Mesenchymal stem cell (in vitro differentiated cells and primary cell): ENCODE measurements at regions not wholly inside any gene's neighbourhood (a gene's known extent, or its start where the extent isn't known, plus 50 kb on each side); places are given as distances from the start of the nearest gene placed in this dataset.

Source experiments
- DNase-seq: peaks from one replicate; pipeline ENCODE4 v3.0.0-alpha.2; 2013
- H2AFZ ChIP-seq: one replicate; pipeline ENCODE4 v1.6.1; 2013; ENCODE audit warnings: low read depth, mild to moderate bottlenecking, control low read depth, inconsistent platforms, low read length, moderate library complexity
- H2AK5ac ChIP-seq: 2 replicates; pipeline ENCODE4 v1.6.1; 2013; ENCODE audit warnings: low read length, moderate library complexity, mild to moderate bottlenecking, inconsistent platforms; ENCODE audit not compliant: severe bottlenecking
- H2BK120ac ChIP-seq: one replicate; pipeline ENCODE4 v1.6.1; 2013; ENCODE audit warnings: low read depth, mild to moderate bottlenecking, inconsistent platforms, low read length, moderate library complexity
- H2BK12ac ChIP-seq, 2 experiments: one replicate each; pipeline ENCODE4 v1.6.1; 2013; ENCODE audit warnings: inconsistent platforms in 2 of 2, low read length in 2 of 2, mild to moderate bottlenecking in 2 of 2, moderate library complexity in 2 of 2, control low read depth in 1 of 2
- H2BK15ac ChIP-seq: one replicate; pipeline ENCODE4 v1.6.1; 2013; ENCODE audit warnings: mild to moderate bottlenecking, low read depth, inconsistent platforms; ENCODE audit not compliant: poor library complexity, severe bottlenecking
- H2BK5ac ChIP-seq: 2 replicates; pipeline ENCODE4 v1.6.1; 2013; ENCODE audit warnings: low read depth, mild to moderate bottlenecking, low read length, control low read depth, inconsistent platforms; ENCODE audit not compliant: poor library complexity, severe bottlenecking
- H3K14ac ChIP-seq, 2 experiments: one replicate each; pipeline ENCODE4 v1.6.1; 2013; ENCODE audit warnings: inconsistent platforms in 2 of 2, low read length in 2 of 2, control low read depth in 1 of 2, mild to moderate bottlenecking in 1 of 2, moderate library complexity in 1 of 2
- H3K18ac ChIP-seq, 2 experiments: one replicate each; pipeline ENCODE4 v1.6.1; 2013; ENCODE audit warnings: inconsistent platforms in 2 of 2, low read length in 2 of 2, control low read depth in 1 of 2, low read depth in 1 of 2, mild to moderate bottlenecking in 1 of 2
- H3K23ac ChIP-seq, 2 experiments: one replicate each; pipeline ENCODE4 v1.6.1; 2013; ENCODE audit warnings: inconsistent platforms in 2 of 2, low read length in 2 of 2, mild to moderate bottlenecking in 2 of 2, moderate library complexity in 2 of 2, control low read depth in 1 of 2
- H3K27ac ChIP-seq: 2 replicates; pipeline ENCODE4 v1.5.1; 2013; ENCODE audit warnings: mild to moderate bottlenecking, moderate library complexity, low read length, control low read depth, inconsistent platforms; ENCODE audit not compliant: poor library complexity, severe bottlenecking
- H3K27me3 ChIP-seq, 2 experiments: 2 replicates each; pipeline versions ENCODE4 v1.6.1 to v1.7.0; 2013; ENCODE audit warnings: low read length in 2 of 2, mild to moderate bottlenecking in 2 of 2, moderate library complexity in 2 of 2, control low read depth in 1 of 2, inconsistent platforms in 1 of 2; ENCODE audit not compliant: control insufficient read depth in 1 of 2, insufficient read depth in 1 of 2
- H3K36me3 ChIP-seq, 2 experiments: 2 replicates each; pipeline versions ENCODE4 v1.6.1 to v1.7.0; 2013; ENCODE audit warnings: low read length in 2 of 2, control low read depth in 1 of 2, inconsistent platforms in 1 of 2, low read depth in 1 of 2, mild to moderate bottlenecking in 1 of 2; ENCODE audit not compliant: insufficient read depth in 2 of 2, control insufficient read depth in 1 of 2
- H3K4ac ChIP-seq, 2 experiments: one replicate each; pipeline ENCODE4 v1.6.1; 2013; ENCODE audit warnings: inconsistent platforms in 2 of 2, low read length in 2 of 2, mild to moderate bottlenecking in 2 of 2, moderate library complexity in 2 of 2, control low read depth in 1 of 2, low read depth in 1 of 2
- H3K4me1 ChIP-seq: 2 replicates; pipeline ENCODE4 v1.6.1; 2013; ENCODE audit warnings: low read depth, low read length, control low read depth; ENCODE audit not compliant: control insufficient read depth, insufficient read depth
- H3K4me2 ChIP-seq: 2 replicates; pipeline ENCODE4 v1.6.1; 2013; ENCODE audit warnings: low read length, mild to moderate bottlenecking, inconsistent platforms; ENCODE audit not compliant: poor library complexity, severe bottlenecking
- H3K4me3 ChIP-seq, 2 experiments: 2 replicates each; pipeline versions ENCODE4 v1.5.1 to v1.7.0; 2013; ENCODE audit warnings: low read length in 2 of 2, mild to moderate bottlenecking in 2 of 2, control low read depth in 1 of 2, low read depth in 1 of 2; ENCODE audit not compliant: insufficient read depth in 1 of 2
- H3K79me1 ChIP-seq: replicated peaks from 2 replicates; pipeline ENCODE4 v1.6.1; 2013; ENCODE audit warnings: mild to moderate bottlenecking, control low read depth, low read length, inconsistent platforms; ENCODE audit not compliant: poor library complexity, severe bottlenecking
- H3K9ac ChIP-seq: 2 replicates; pipeline ENCODE4 v1.7.0; 2013; ENCODE audit warnings: mild to moderate bottlenecking, low read length, moderate library complexity
- H3K9me3 ChIP-seq: 2 replicates; pipeline ENCODE4 v1.7.0; 2013; ENCODE audit warnings: mild to moderate bottlenecking, low read length; ENCODE audit not compliant: control insufficient read depth
- H4K8ac ChIP-seq: one replicate; pipeline ENCODE4 v1.6.1; 2013; ENCODE audit warnings: inconsistent platforms, mild to moderate bottlenecking, low read length, moderate library complexity
- H4K91ac ChIP-seq: one replicate; pipeline ENCODE4 v1.6.1; 2013; ENCODE audit warnings: mild to moderate bottlenecking, low read length, inconsistent platforms
- WGBS: methylation state at CpG from one replicate; pipeline ENCODE4 v1.1.7; 2013; ENCODE audit warnings: mixed read lengths; 5-methylcytosine and 5-hydroxymethylcytosine counted together

- Histone ChIP-seq H4K91ac (no peak overlapping the region), H3K27ac (no peak overlapping the region), H3K27me3 (peaks cover 0 to 2% of the 10 kb centered on the region in 2 experiments), H3K9me3 (no peaks in the 10 kb centered on the region), H3K36me3 (no peaks in the 10 kb centered on the region), H3K4me1 (no peaks in the 10 kb centered on the region), H3K4me2 (no peak overlapping the region), H4K8ac (no peak overlapping the region), H3K4me3 (peak overlapping the region in 1 of 2 experiments; percentile 67), H3K9ac (peak overlapping the region; percentile 81), H3K18ac (no peak overlapping the region), H3K4ac (no peak overlapping the region), H2BK15ac (no peak overlapping the region), H2BK120ac (no peak overlapping the region), H3K23ac (no peak overlapping the region), H2AFZ (no peak overlapping the region), H2AK5ac (no peak overlapping the region), H3K14ac (no peak overlapping the region), H3K79me1 (no peaks in the 10 kb centered on the region), H2BK12ac (no peak overlapping the region), H2BK5ac (no peak overlapping the region)
- 35% methylated on average over 2 of the region's 3 CpGs for WGBS
- DNase-seq: no peak
Measured at GRCh38 chr1:50266509-50266908, 156.7 kb downstream of the DMRTA2 start.

GRCh38 chr1:50265790-50266314 is 157.1 kb downstream of the ELAVL4 start:
- Histone ChIP-seq H3K18ac (no peak overlapping the region), H4K91ac (no peak overlapping the region), H4K8ac (no peak overlapping the region), H3K27me3 (peaks cover 0 to 3% of the 10 kb centered on the region in 2 experiments), H3K14ac (no peak overlapping the region), H2BK12ac (no peak overlapping the region), H2AK5ac (no peak overlapping the region), H3K27ac (no peak overlapping the region), H3K23ac (no peak overlapping the region), H2BK15ac (no peak overlapping the region), H3K36me3 (no peaks in the 10 kb centered on the region), H3K9ac (peak overlapping the region; percentile 81), H3K9me3 (no peaks in the 10 kb centered on the region), H2BK120ac (no peak overlapping the region), H3K79me1 (no peaks in the 10 kb centered on the region), H2AFZ (no peak overlapping the region), H3K4me1 (no peaks in the 10 kb centered on the region), H3K4ac (no peak overlapping the region), H3K4me3 (peak overlapping the region in 1 of 2 experiments; percentile 67), H2BK5ac (no peak overlapping the region), H3K4me2 (no peak overlapping the region)
- DNase-seq: no peak
- 51% methylated on average over 3 of the region's 3 CpGs for WGBS

GRCh38 chr1:50264590-50264989 is 155.9 kb downstream of the ELAVL4 start:
- Histone ChIP-seq H4K91ac (no peak overlapping the region), H3K4ac (no peak overlapping the region), H3K27ac (no peak overlapping the region), H3K4me3 (no peak overlapping the region), H2BK5ac (no peak overlapping the region), H3K79me1 (no peaks in the 10 kb centered on the region), H3K9ac (no peak overlapping the region), H3K4me1 (no peaks in the 10 kb centered on the region), H3K27me3 (peaks cover 0 to 3% of the 10 kb centered on the region in 2 experiments), H3K14ac (no peak overlapping the region), H2BK15ac (no peak overlapping the region), H3K4me2 (no peak overlapping the region), H2AK5ac (no peak overlapping the region), H2BK120ac (no peak overlapping the region), H2BK12ac (no peak overlapping the region), H2AFZ (no peak overlapping the region), H4K8ac (no peak overlapping the region), H3K18ac (no peak overlapping the region), H3K9me3 (no peaks in the 10 kb centered on the region), H3K23ac (no peak overlapping the region), H3K36me3 (no peaks in the 10 kb centered on the region)
- no CpG with 5 or more reads among the region's 1 CpG for WGBS
- DNase-seq: no peak

GRCh38 chr1:50262436-50262835 is 153.7 kb downstream of the ELAVL4 start:
- no peak overlapping the region for H2BK120ac ChIP-seq
- H3K18ac ChIP-seq: no peak overlapping the region
- H3K23ac ChIP-seq: no peak overlapping the region
- no peak for DNase-seq
- no peaks in the 10 kb centered on the region for H3K4me1 ChIP-seq
- no peaks in the 10 kb centered on the region for H3K36me3 ChIP-seq
- no peak overlapping the region for H3K14ac ChIP-seq
- H2BK15ac ChIP-seq: no peak overlapping the region
- H3K4me2 ChIP-seq: no peak overlapping the region
- H4K8ac ChIP-seq: no peak overlapping the region
- H3K9ac ChIP-seq: no peak overlapping the region
- no peak overlapping the region for H2BK5ac ChIP-seq
- no peaks in the 10 kb centered on the region for H3K9me3 ChIP-seq
- H3K4ac ChIP-seq: no peak overlapping the region
- no peak overlapping the region for H2AK5ac ChIP-seq
- no peak overlapping the region for H3K4me3 ChIP-seq
- peaks cover 0 to 3% of the 10 kb centered on the region in 2 experiments for H3K27me3 ChIP-seq
- 54% methylated on average over 1 of the region's 1 CpG for WGBS
- H3K27ac ChIP-seq: no peak overlapping the region
- H2BK12ac ChIP-seq: no peak overlapping the region
- H2AFZ ChIP-seq: no peak overlapping the region
- H3K79me1 ChIP-seq: no peaks in the 10 kb centered on the region
- H4K91ac ChIP-seq: no peak overlapping the region
